Loucy (cell line): ENCODE measurements at regions not wholly inside any gene's neighbourhood (a gene's known extent, or its start where the extent isn't known, plus 50 kb on each side); places are given as distances from the start of the nearest gene placed in this dataset.

Experiments
- H2AFZ ChIP-seq: fragments of 200-600 bp; sonication (generic); 2 replicates; pipeline ENCODE4 v1.6.0; 2016; ENCODE audit warnings: antibody characterized with exemption, mild to moderate bottlenecking, low read length, moderate library complexity
- H3F3A ChIP-seq: fragments of 200-600 bp; 2 replicates; pipeline ENCODE4 v1.6.0; 2016; ENCODE audit warnings: antibody characterized with exemption, low read depth, mild to moderate bottlenecking
- H3K27me3 ChIP-seq: fragments of 200-600 bp; sonication (generic); 2 replicates; pipeline ENCODE4 v1.6.1; 2014; ENCODE audit warnings: low read length, mild to moderate bottlenecking; ENCODE audit not compliant: insufficient read depth, poor library complexity, severe bottlenecking
- H3K36me3 ChIP-seq: fragments of 200-600 bp; sonication (generic); 2 replicates; pipeline ENCODE4 v1.6.1; 2016; ENCODE audit warnings: low read length; ENCODE audit not compliant: insufficient read depth
- H3K4me1 ChIP-seq: fragments of 200-600 bp; sonication (generic); 2 replicates; pipeline ENCODE4 v1.5.1; 2014; ENCODE audit warnings: low read length, mild to moderate bottlenecking; ENCODE audit not compliant: insufficient read depth, poor library complexity, severe bottlenecking
- H3K4me2 ChIP-seq: fragments of 200-600 bp; sonication (generic); 2 replicates; pipeline ENCODE4 v1.6.0; 2014; ENCODE audit warnings: antibody characterized with exemption, low read length, low read depth, mild to moderate bottlenecking; ENCODE audit not compliant: poor library complexity, severe bottlenecking
- H3K4me3 ChIP-seq: fragments of 200-600 bp; sonication (generic); 2 replicates; pipeline ENCODE4 v1.5.1; 2014; ENCODE audit warnings: low read length, mild to moderate bottlenecking, mixed read lengths; ENCODE audit not compliant: poor library complexity, severe bottlenecking
- H3K79me2 ChIP-seq: fragments of 200-600 bp; sonication (generic); 2 replicates; pipeline ENCODE4 v1.6.1; 2014; ENCODE audit warnings: low read length; ENCODE audit not compliant: insufficient read depth
- H3K9ac ChIP-seq: fragments of 200-600 bp; sonication (generic); 2 replicates; pipeline ENCODE4 v1.6.0; 2014; ENCODE audit warnings: mild to moderate bottlenecking, low read depth, low read length, moderate library complexity; ENCODE audit not compliant: poor library complexity, severe bottlenecking
- H3K9me2 ChIP-seq: fragments of 200-600 bp; sonication (generic); replicated peaks from 2 replicates; pipeline ENCODE4 v1.6.1; 2016; ENCODE audit warnings: low read depth, low read length, mixed read lengths
- H3K9me3 ChIP-seq: fragments of 200-600 bp; sonication (generic); 2 replicates; pipeline ENCODE4 v1.6.1; 2014; ENCODE audit warnings: mild to moderate bottlenecking, antibody characterized with exemption, low read length, low read depth; ENCODE audit not compliant: insufficient read depth
- H4K20me1 ChIP-seq: fragments of 200-600 bp; sonication (generic); 2 replicates; pipeline ENCODE4 v1.6.0; 2014; ENCODE audit warnings: antibody characterized with exemption, low read length, mild to moderate bottlenecking; ENCODE audit not compliant: insufficient read depth, poor library complexity, severe bottlenecking
- EZH2phosphoT487 ChIP-seq: fragments of 200-600 bp; IDR thresholded peaks from 2 replicates; pipeline ENCODE4 v1.6.1; 2018; ENCODE audit warnings: antibody characterized with exemption, mild to moderate bottlenecking, moderate library complexity, borderline replicate concordance
- TF ChIP-seq, protein P1 (sequence below): fragments of 200-600 bp; sonication (generic); conservative IDR thresholded peaks from 2 replicates; pipeline ENCODE4 v1.5.1; 2014; ENCODE audit warnings: mild to moderate bottlenecking, antibody characterized with exemption, low read length

DNA sequence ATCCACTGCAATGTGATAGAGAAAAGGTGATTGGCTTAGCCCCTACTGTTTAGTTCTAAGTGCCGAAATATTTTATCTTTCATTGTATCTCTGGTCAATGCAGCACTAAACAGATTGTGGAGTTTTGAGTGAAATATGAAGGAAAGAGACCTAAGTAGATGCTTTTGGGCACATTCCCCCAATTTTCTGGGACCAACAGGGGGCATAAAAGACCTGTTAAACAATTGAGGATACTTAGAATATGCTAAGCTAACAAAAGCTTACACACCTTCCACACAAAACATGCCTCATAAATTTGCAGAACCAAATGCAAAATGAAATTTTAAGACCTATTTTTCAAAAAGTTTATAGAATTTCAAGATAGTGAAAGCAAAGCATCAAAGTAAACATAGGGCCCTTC, 746.9 kb downstream of the TBC1D32 start:
- Histone ChIP-seq H3K79me2 (no peaks in the 10 kb centered on the region), H3K36me3 (no peaks in the 10 kb centered on the region), H3K27me3 (no peaks in the 10 kb centered on the region), H3K9ac (no peak overlapping the region), H3F3A (no peaks in the 10 kb centered on the region), H3K9me3 (no peaks in the 10 kb centered on the region; the same call in 1 of the 2 replicates), H4K20me1 (no peaks in the 10 kb centered on the region), H2AFZ (no peak overlapping the region), H3K9me2 (no peaks in the 10 kb centered on the region), H3K4me2 (no peak overlapping the region), H3K4me1 (no peaks in the 10 kb centered on the region), H3K4me3 (no peak overlapping the region)
- no peak for TF ChIP-seq EZH2phosphoT487
- TF ChIP-seq, protein P1, sequence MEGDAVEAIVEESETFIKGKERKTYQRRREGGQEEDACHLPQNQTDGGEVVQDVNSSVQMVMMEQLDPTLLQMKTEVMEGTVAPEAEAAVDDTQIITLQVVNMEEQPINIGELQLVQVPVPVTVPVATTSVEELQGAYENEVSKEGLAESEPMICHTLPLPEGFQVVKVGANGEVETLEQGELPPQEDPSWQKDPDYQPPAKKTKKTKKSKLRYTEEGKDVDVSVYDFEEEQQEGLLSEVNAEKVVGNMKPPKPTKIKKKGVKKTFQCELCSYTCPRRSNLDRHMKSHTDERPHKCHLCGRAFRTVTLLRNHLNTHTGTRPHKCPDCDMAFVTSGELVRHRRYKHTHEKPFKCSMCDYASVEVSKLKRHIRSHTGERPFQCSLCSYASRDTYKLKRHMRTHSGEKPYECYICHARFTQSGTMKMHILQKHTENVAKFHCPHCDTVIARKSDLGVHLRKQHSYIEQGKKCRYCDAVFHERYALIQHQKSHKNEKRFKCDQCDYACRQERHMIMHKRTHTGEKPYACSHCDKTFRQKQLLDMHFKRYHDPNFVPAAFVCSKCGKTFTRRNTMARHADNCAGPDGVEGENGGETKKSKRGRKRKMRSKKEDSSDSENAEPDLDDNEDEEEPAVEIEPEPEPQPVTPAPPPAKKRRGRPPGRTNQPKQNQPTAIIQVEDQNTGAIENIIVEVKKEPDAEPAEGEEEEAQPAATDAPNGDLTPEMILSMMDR: no peak

- TF ChIP-seq EZH2phosphoT487: no peak
- TF ChIP-seq, protein P1: no peak
- Histone ChIP-seq H2AFZ (no peak overlapping the region), H3K4me2 (no peak overlapping the region), H4K20me1 (no peaks in the 10 kb centered on the region), H3K9ac (no peak overlapping the region), H3K27me3 (no peaks in the 10 kb centered on the region), H3K9me2 (no peaks in the 10 kb centered on the region), H3K4me3 (no peak overlapping the region), H3K4me1 (no peaks in the 10 kb centered on the region), H3K79me2 (no peaks in the 10 kb centered on the region), H3K9me3 (no peaks in the 10 kb centered on the region), H3K36me3 (no peaks in the 10 kb centered on the region), H3F3A (no peaks in the 10 kb centered on the region)
Measured at GRCh38 chr6:120584111-120584760, 750.0 kb downstream of the TBC1D32 start.

GRCh38 chr6:120576061-120576460, 758.2 kb downstream of the TBC1D32 start:
- no peaks in the 10 kb centered on the region for H3K9me3 ChIP-seq
- no peaks in the 10 kb centered on the region for H3K36me3 ChIP-seq
- no peak overlapping the region for H3K4me3 ChIP-seq
- no peaks in the 10 kb centered on the region for H3K4me1 ChIP-seq
- H3K27me3 ChIP-seq: no peaks in the 10 kb centered on the region
- H2AFZ ChIP-seq: no peak overlapping the region
- TF ChIP-seq, protein P1: no peak
- no peak for TF ChIP-seq EZH2phosphoT487
- no peaks in the 10 kb centered on the region for H3K79me2 ChIP-seq
- no peaks in the 10 kb centered on the region for H4K20me1 ChIP-seq
- no peaks in the 10 kb centered on the region for H3F3A ChIP-seq
- no peak overlapping the region for H3K4me2 ChIP-seq
- H3K9me2 ChIP-seq: no peaks in the 10 kb centered on the region
- no peak overlapping the region for H3K9ac ChIP-seq
